Fibroblast of lung (primary cell): ENCODE measurements at regions not wholly inside any gene's neighbourhood (a gene's known extent, or its start where the extent isn't known, plus 50 kb on each side); places are given as distances from the start of the nearest gene placed in this dataset.

ENCODE experiments used
- DNase-seq, 2 donors: peaks; one replicate each; pipeline versions ENCODE4 v3.0.0 to v3.0.0-alpha.2; 2010; ENCODE audit warnings: low read depth in 2 of 2
- H2AFZ ChIP-seq: 2 replicates; pipeline ENCODE4 v1.5.1; 2012; ENCODE audit warnings: low read length, control low read depth, inconsistent platforms
- H3K27ac ChIP-seq: 2 replicates; pipeline ENCODE4 v1.5.1; 2011; ENCODE audit warnings: low read length, control low read depth; ENCODE audit not compliant: insufficient read depth
- H3K27me3 ChIP-seq: 2 replicates; pipeline ENCODE4 v1.5.1; 2011; ENCODE audit warnings: mild to moderate bottlenecking, low read length; ENCODE audit not compliant: control insufficient read depth, insufficient read depth
- H3K36me3 ChIP-seq: 2 replicates; pipeline ENCODE4 v1.5.1; 2011; ENCODE audit warnings: low read length; ENCODE audit not compliant: control insufficient read depth, insufficient read depth
- H3K4me1 ChIP-seq: 2 replicates; pipeline ENCODE4 v1.5.1; 2011; ENCODE audit warnings: low read length; ENCODE audit not compliant: control insufficient read depth, insufficient read depth; ENCODE audit errors: extremely low read depth
- H3K4me2 ChIP-seq: 2 replicates; pipeline ENCODE4 v1.5.1; 2011; ENCODE audit warnings: low read length, control low read depth; ENCODE audit not compliant: insufficient read depth; ENCODE audit errors: extremely low read depth
- H3K4me3 ChIP-seq, 4 experiments: fragments of 200-600 bp in 1 of 4; sonication (generic) in 1 of 4; replicated peaks in 1 of 4; 2 replicates each; pipeline ENCODE4 v1.5.1; 2011 to 2016; ENCODE audit warnings: low read length in 4 of 4, low read depth in 3 of 4, mild to moderate bottlenecking in 3 of 4, control low read depth in 2 of 4, inconsistent platforms in 1 of 4, mixed read lengths in 1 of 4; ENCODE audit not compliant: insufficient read depth in 1 of 4; ENCODE audit errors: control extremely low read depth in 1 of 4
- H3K79me2 ChIP-seq: 2 replicates; pipeline ENCODE4 v1.5.1; 2012; ENCODE audit warnings: mild to moderate bottlenecking, low read length, inconsistent platforms; ENCODE audit not compliant: control insufficient read depth, insufficient read depth
- H3K9ac ChIP-seq: 2 replicates; pipeline ENCODE4 v1.5.1; 2011; ENCODE audit warnings: mild to moderate bottlenecking, low read length, control low read depth; ENCODE audit not compliant: insufficient read depth
- H3K9me3 ChIP-seq: 2 replicates; pipeline ENCODE4 v1.5.1; 2012; ENCODE audit warnings: low read depth, low read length; ENCODE audit not compliant: control insufficient read depth, insufficient read depth
- H4K20me1 ChIP-seq: 2 replicates; pipeline ENCODE4 v1.5.1; 2011; ENCODE audit warnings: low read length; ENCODE audit not compliant: control insufficient read depth, insufficient read depth; ENCODE audit errors: extremely low read depth
- EZH2 ChIP-seq: IDR thresholded peaks from 2 replicates; pipeline ENCODE4 v1.5.1; 2012; ENCODE audit warnings: low read length, control low read depth, mild to moderate bottlenecking; ENCODE audit errors: missing control alignments
- TF ChIP-seq, protein P1 (sequence below), 2 donors: IDR thresholded peaks in 1 of 2; conservative IDR thresholded peaks in 1 of 2; 1 replicate in 1 of 2; 2 replicates in 1 of 2; pipeline ENCODE4 v1.5.1; 2011 to 2012; ENCODE audit warnings: low read length in 2 of 2, control low read depth in 1 of 2, inconsistent platforms in 1 of 2, low read depth in 1 of 2, mild to moderate bottlenecking in 1 of 2

DNA sequence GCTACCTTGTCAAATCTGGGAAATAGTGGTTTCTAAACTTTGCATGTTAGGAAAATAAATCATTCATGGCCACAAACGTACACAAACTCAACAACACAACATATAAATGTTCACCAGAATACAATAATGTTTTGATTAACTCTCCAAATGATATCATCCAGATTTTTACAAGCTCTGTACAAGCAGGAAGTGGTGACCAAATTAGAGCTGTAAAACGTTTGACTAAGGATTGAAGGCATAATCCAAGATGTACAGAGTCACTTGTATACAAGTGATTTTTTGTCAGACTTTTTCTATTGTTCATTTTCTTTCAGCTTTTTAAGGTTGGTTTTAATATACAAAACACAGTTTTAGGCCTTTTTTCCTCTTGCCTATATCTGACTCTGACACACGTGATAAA lies 748.4 kb upstream of the GRM7 start:
- DNase-seq: no peak
- no peak overlapping the region for H3K4me2 ChIP-seq
- H3K4me3 ChIP-seq: no peak overlapping the region

DNA sequence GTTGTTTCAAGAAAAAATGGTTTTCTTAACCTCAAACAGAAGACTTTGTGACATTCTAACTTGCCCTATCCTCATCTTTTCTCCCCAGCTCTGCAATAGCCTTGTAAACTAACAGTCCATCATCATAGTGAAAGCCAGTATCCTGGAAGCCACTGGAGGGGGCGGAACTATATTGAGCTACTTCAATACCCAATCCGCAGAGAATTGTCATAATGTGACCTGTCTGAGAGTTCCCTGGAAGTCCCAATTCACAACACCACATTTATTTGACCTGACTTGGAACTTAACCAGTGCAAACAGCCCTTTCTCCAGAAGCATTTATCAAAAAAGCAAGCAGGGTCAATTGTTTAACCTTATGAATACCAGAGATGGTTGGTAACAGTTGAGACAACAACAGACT lies 747.6 kb upstream of the GRM7 start:
- Histone ChIP-seq H3K9me3 (no peaks in the 10 kb centered on the region), H3K27me3 (no peaks in the 10 kb centered on the region), H3K79me2 (no peaks in the 10 kb centered on the region), H2AFZ (no peak overlapping the region), H3K4me1 (no peaks in the 10 kb centered on the region), H3K9ac (no peak overlapping the region), H4K20me1 (no peaks in the 10 kb centered on the region), H3K4me2 (no peak overlapping the region), H3K27ac (no peak overlapping the region), H3K4me3 (no peak overlapping the region), H3K36me3 (no peaks in the 10 kb centered on the region)
- TF ChIP-seq EZH2: no peak
- TF ChIP-seq, protein P1, sequence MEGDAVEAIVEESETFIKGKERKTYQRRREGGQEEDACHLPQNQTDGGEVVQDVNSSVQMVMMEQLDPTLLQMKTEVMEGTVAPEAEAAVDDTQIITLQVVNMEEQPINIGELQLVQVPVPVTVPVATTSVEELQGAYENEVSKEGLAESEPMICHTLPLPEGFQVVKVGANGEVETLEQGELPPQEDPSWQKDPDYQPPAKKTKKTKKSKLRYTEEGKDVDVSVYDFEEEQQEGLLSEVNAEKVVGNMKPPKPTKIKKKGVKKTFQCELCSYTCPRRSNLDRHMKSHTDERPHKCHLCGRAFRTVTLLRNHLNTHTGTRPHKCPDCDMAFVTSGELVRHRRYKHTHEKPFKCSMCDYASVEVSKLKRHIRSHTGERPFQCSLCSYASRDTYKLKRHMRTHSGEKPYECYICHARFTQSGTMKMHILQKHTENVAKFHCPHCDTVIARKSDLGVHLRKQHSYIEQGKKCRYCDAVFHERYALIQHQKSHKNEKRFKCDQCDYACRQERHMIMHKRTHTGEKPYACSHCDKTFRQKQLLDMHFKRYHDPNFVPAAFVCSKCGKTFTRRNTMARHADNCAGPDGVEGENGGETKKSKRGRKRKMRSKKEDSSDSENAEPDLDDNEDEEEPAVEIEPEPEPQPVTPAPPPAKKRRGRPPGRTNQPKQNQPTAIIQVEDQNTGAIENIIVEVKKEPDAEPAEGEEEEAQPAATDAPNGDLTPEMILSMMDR (conservative IDR thresholded peaks at IDR 0.05 in 1 of 2, IDR thresholded peaks at IDR 0.05 in 1 of 2; ENCODE audit: low read depth in 1 of 2, low read length in 2 of 2): no peak
- peak in 1 of 2 donors; percentile 25 for DNase-seq

More for the DNA sequence above, 748.4 kb upstream of the GRM7 start:
- H3K27ac ChIP-seq: no peak overlapping the region
- no peaks in the 10 kb centered on the region for H3K9me3 ChIP-seq
- no peaks in the 10 kb centered on the region for H3K4me1 ChIP-seq
- no peaks in the 10 kb centered on the region for H3K79me2 ChIP-seq
- no peak overlapping the region for H3K9ac ChIP-seq
- TF ChIP-seq, protein P1 (conservative IDR thresholded peaks at IDR 0.05 in 1 of 2, IDR thresholded peaks at IDR 0.05 in 1 of 2; ENCODE audit: low read depth in 1 of 2, low read length in 2 of 2): no peak
- no peak for TF ChIP-seq EZH2
- no peaks in the 10 kb centered on the region for H3K36me3 ChIP-seq
- H2AFZ ChIP-seq: no peak overlapping the region
- no peaks in the 10 kb centered on the region for H4K20me1 ChIP-seq
- H3K27me3 ChIP-seq: no peaks in the 10 kb centered on the region

DNA sequence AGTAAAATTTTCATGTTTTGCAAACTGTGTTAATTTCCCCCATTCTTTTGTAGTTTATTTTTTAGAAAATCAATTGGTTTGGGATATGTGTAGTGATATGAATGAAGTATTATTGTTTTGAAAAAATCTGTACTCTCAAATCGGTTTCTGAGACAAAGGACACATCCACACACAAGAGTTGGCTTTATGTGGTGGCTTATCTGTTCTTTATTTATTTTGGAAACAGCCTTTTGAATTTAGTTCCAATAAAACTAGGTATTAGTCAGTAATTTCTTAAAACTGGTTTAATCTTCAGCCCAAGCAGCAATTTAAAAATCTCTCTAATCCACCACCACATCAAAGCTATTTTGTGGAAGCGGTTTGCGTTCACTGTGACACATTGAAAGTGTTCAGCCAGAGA lies 741.5 kb upstream of the GRM7 start:
- Histone ChIP-seq H3K4me2 (no peak overlapping the region), H4K20me1 (no peaks in the 10 kb centered on the region), H3K27me3 (no peaks in the 10 kb centered on the region), H3K4me3 (no peak overlapping the region), H3K9me3 (no peaks in the 10 kb centered on the region), H3K36me3 (no peaks in the 10 kb centered on the region), H3K9ac (no peak overlapping the region), H3K27ac (no peak overlapping the region), H3K4me1 (no peaks in the 10 kb centered on the region), H2AFZ (no peak overlapping the region), H3K79me2 (no peaks in the 10 kb centered on the region)
- no peak for TF ChIP-seq EZH2
- TF ChIP-seq, protein P1 (conservative IDR thresholded peaks at IDR 0.05 in 1 of 2, IDR thresholded peaks at IDR 0.05 in 1 of 2; ENCODE audit: low read depth in 1 of 2, low read length in 2 of 2): no peak
- no peak for DNase-seq
